HG03520 (cell line): ENCODE measurements at regions not wholly inside any gene's neighbourhood (a gene's known extent, or its start where the extent isn't known, plus 50 kb on each side); places are given as distances from the start of the nearest gene placed in this dataset.

Experiments used
- ATAC-seq: cut with Tn5 transposase; IDR thresholded peaks from one replicate; pipeline ENCODE4 v1.9.1; 2021; ENCODE audit warnings: mild to moderate bottlenecking, moderate library complexity; ENCODE audit not compliant: unreplicated experiment

- ATAC-seq, result no peak
Observed at GRCh38 chr18:73861771-73862170, 285.9 kb downstream of the FBXO15 start.

DNA sequence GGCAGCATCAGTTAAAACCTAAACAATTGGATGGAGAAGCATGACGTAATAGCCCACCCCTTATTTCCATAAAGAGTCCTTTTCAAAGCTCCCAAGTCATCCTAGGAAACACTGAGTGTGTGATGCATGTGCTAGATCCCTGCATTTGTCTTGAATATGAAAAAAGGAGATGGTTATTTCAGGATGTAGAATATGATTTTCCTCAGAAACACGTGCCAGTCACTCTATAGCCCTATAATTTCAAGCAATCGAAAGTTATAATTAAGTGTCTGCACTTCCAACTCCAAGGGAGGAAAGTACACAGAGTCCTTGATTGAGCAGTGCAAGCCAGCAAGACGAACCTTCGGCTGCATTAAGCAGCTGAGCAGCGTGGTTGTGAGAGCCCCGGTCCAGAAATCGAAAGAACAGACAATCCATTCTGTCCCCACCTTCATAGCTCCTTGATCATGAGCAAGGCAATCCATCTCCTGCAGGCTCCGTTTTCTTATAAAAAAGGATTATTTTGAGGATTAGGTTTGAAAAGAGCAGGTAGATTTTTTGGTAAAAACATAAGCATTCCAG lies 287.7 kb downstream of the FBXO15 start:
- no peak for ATAC-seq

GRCh38 chr18:73852789-73853549 lies 294.7 kb downstream of the FBXO15 start:
- ATAC-seq, result no peak

DNA sequence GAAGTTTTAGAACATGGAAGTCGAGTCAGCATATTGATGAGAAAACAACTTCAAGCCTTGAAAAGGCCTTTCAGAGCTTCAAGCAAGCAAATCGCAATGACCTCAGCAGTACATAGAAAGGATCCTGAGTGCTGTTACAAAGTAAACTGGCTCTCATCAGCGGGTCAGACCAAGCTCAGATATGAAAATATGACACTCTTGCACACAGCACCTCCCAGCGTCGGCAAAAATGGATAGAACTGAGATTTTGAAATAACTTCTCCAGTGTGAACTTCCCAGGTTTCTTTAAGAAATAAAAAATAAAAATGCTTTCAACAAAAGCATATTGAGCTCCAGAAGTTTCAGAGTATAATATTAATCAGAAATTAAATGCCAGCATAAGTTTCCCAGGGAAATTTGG lies 296.9 kb downstream of the FBXO15 start:
- ATAC-seq, result no peak

- ATAC-seq, result no peak
Observed at GRCh38 chr18:73848656-73849055, 299.0 kb downstream of the FBXO15 start.

DNA sequence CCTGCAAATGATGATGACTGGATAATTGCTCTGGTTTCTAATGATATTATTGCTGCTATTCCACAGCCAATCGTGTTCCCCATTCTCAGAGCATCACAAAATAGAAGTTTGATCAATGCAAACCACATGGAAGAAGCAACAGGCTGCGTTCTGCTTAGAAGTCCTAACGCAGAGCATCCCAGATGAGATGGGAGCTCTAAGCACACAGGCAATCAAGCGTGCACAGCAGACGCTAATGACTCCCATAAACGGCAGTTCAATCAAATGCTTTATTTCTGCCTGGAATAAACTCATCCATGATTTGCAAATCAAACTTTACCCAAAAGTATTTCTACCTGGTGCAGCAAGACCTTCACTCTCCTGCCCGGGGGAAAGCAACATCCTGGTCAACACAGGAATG lies 304.2 kb downstream of the FBXO15 start:
- ATAC-seq, result no peak

GRCh38 chr18:73842795-73843394 lies 304.7 kb downstream of the FBXO15 start:
- ATAC-seq, result no peak

- ATAC-seq, result no peak
Observed at GRCh38 chr18:73841661-73842060, 306.0 kb downstream of the FBXO15 start.

DNA sequence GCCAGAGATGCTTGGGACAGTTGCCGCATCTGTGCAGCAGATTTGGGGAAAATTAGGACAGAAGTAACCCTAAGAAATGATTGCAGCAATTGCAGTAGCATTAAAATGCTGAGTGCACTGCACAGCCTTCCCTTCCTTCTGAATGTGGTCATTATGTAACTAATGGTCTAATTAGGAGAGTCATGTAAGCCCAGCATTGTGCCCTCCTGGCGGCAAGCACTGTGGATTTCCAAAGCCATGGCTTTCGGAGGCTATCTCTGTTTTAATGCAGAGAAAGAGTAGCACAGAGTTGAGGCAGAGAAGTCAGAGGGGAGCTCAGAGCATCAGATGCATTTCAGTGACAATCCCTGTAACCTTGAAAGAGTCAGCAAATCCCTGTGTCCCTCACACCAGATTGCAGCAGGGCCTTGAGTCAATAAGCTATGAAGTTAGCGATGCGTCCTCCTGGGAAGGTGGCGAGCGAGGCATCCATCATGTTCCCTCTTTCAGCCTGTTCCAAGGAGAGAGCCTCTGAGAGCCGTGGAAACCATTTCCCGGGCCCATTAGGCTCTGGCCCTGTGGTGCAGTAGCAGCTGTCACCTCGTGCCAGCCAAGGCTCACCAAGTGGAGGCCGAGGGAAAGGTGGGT lies 307.2 kb downstream of the FBXO15 start:
- ATAC-seq, result no peak

DNA sequence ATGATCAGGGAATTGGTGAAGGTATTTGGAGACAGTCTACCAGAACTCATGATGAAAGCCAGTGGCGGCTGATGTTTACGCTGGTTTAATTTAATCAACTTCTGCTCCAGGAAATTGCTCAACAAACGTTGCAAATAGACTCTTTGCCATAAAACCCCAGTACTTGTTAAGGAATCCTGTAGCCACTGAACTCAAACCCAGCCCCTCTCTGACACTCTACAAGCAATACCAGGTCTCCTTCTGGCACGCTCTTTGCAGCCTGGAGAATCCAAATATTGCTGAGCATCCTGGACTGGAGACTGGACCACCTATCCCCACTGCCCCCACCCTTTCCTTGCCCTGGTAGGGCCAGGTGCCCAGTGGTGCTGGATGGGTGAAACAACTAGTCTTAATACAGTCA lies 308.2 kb downstream of the FBXO15 start:
- no peak for ATAC-seq

DNA sequence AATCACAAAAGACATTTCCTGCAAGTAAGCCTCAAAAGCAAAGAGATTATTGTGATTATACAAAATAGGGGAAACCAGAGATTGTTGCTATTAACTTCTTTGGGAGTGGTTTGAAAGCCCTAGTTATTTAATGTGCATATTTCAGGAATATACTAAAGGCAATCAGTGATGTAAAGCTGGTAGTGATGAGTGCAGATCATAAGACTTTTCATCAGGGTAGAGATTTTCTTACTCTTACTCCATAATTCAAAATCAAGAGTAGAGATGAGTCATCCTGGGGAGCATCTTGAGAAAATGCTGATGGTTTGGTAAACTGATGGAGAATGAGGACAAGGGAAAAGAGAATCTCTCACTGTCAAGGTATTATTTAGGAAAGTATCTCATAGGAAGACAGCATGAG lies 309.5 kb downstream of the FBXO15 start:
- ATAC-seq, result no peak

GRCh38 chr18:73835656-73836364 lies 311.8 kb downstream of the FBXO15 start:
- no peak for ATAC-seq

- ATAC-seq, result no peak
Observed at GRCh38 chr18:73835039-73835438, 312.6 kb downstream of the FBXO15 start.

DNA sequence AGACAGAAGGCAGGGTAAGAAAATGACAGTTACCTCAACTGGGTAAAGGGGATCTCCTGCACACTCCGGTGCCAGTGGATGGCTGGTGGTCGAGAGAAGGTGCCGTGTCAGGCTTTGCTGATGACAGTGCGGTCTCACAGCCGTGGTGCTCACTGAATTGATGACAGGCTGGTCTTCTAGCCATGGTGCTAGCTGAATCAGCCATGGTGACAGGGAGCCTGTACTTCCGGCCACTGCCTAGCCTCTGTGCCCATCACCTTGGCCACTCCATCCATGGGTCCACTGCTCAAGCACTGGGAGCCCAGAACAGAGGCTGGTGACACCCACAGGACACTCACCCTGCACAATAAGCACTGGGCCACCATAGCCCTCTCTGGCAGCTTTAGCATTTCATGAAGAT lies 315.9 kb downstream of the FBXO15 start:
- ATAC-seq, result no peak

DNA sequence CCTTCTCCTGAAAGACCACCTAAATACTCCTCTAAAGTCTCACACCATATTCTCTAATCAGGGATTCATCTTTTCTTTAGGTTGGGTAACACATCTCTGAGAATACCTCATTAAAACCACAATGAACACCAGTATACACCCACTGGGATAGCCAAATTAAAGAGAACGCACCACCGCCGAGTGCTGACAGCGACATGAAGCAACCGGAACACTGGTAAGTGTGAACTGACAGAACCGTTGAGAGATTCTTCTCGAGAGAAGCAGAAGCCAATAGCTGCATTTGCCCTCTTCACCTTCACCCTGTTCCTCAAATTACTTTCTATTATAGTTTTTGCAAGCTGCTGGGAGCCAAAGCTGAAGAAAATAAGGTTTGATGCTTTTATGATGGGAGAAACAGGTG lies 318.5 kb downstream of the FBXO15 start:
- ATAC-seq, result no peak

DNA sequence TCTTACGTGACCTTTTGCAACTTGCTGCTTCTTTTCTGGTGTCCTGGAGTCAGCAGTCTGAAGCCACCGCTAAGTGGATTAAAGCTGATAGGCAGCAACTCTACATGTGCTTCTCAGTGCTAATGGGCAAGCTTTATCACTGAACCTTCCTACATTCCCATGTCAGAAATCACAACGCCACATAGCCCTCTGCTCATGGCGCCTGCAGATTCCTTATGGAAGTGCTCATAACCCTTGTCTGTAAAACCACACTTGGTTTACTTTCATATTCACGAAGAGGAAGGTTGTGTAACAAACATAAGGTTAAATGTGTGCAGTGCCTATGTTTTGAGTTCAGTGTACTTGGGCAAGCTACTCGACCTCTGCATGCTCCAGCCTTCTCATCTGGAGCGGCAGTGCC lies 319.8 kb downstream of the FBXO15 start:
- ATAC-seq, result no peak

DNA sequence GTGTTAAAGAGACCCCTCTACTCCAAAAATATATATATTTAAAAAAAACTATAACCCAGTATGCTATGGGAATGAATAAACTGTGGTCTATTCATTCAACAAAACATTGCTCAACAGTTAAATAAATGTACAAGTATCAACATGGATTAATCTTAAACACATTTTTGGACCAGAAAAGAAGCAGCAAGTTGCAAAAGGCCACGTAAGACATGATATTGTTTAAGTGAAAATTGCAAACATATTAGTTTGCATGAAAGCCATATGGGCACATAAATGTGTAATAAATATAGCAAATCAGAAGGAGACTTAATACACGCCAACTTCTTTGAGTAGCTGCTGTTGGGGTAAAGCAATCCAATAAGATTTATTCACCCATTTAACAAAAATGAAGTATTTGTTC lies 321.5 kb downstream of the FBXO15 start:
- no peak for ATAC-seq

DNA sequence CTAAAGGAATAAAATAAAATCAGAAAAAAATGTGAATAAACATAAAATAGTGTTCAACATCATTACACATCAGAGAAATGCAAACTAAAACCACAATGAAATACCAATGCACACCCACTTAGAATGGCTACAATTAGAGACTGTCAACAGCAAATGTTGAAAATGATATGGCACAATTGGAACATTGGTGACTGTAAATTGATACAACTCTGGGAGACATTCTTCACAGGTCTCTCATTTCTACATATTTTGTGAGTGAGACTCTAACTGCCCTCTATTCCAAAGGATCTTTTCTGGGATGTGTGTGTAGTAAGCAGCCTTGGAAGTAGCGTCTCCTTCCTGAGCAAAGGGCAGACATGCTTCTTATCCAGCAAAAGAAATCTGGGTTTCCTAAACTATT lies 323.0 kb downstream of the FBXO15 start:
- ATAC-seq, result no peak

DNA sequence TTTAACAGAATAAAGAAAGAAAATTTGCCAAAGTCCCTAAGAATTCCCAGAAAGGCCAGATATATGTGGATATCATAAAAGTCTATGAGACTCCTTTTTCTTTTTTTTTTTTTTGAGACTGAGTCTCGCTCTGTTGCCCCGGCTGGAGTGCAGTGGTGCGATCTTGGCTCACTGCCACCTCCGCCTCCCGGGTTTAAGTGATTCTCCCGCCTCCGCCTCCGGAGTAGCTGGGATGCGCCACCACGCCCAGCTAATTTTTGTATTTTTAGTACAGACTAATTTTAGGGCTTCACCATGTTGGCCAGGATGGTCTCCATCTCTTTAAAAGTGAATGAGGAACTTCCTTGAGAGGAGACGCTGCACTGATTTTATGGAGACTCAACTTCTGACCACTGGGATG lies 335.2 kb downstream of the FBXO15 start:
- ATAC-seq, result no peak

DNA sequence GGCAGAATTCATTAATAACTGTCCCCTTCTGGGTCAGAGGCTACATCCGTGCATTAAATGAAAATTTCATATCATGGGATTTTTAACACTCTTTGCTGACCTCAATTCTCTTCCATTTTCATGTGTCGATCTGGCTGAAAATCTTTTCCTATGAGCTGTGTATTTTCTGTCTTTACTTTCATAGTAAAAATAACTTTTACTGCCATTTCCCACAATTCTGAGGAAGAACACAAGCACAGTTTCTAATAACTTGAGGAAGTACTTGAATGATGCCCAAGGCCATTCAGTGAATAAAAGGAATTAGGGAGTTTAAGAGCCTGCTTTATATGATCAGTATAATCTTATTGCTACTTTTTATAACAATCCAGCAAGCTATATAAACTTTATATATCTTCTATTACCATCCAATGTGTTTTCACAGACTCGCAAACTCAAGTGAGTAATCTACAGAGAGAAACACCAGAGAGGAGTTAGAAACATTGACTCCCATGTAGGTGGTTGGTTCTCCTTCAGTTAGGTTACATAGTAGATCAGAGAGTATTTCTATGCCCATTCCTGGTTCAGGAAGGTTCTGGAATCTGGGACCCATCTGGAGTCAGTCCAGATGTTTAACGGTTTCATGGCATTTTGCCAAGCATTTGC lies 340.0 kb downstream of the FBXO15 start:
- ATAC-seq, result no peak

- ATAC-seq, result no peak
Observed at GRCh38 chr18:73805991-73806390, 341.6 kb downstream of the FBXO15 start.
